Motor neuron (in vitro differentiated cells): ENCODE measurements at regions not wholly inside any gene's neighbourhood (a gene's known extent, or its start where the extent isn't known, plus 50 kb on each side); places are given as distances from the start of the nearest gene placed in this dataset.

ENCODE experiments used
- ATAC-seq, 8 experiments: fragments of 200-7000 bp; cut with Tn5 transposase; replicated peaks in 6 of 8; 2 replicates each; pipeline ENCODE4 v1.8.0; 2021; ENCODE audit warnings: mild to moderate bottlenecking in 8 of 8, moderate library complexity in 8 of 8
- H3K27ac ChIP-seq, 2 donors: fragments of 250-450 bp; sonication (Bioruptor Pico); 2 replicates each; pipeline ENCODE4 v1.9.0; 2021; ENCODE audit warnings: antibody characterized with exemption in 2 of 2, mild to moderate bottlenecking in 2 of 2, moderate library complexity in 1 of 2
- H3K4me1 ChIP-seq, 2 donors: fragments of 250-450 bp; sonication (Bioruptor Pico); replicated peaks in 1 of 2; 2 replicates each; pipeline ENCODE4 v1.6.1; 2021; ENCODE audit warnings: antibody characterized with exemption in 2 of 2, mild to moderate bottlenecking in 2 of 2, moderate library complexity in 1 of 2
- H3K4me3 ChIP-seq, 5 donors: fragments of 250-450 bp; sonication (Bioruptor Pico); 2 replicates each; pipeline ENCODE4 v1.9.0; 2021; ENCODE audit warnings: antibody characterized with exemption in 5 of 5, mild to moderate bottlenecking in 5 of 5, moderate library complexity in 4 of 5
- WGBS, 10 experiments: fragments of 450-650 bp; shearing (Covaris generic); methylation state at CpG; one replicate each; pipeline ENCODE4 v1.0.0; 2022; 5-methylcytosine and 5-hydroxymethylcytosine counted together
- in situ Hi-C, 9 experiments: fragments of 400-800 bp; cut with MboI; loops; one replicate each; pipeline ENCODE4 v1.15.0; 2021; ENCODE audit warnings: low sequenced_read_pairs in 9 of 9, low pct_unique_long_range_greater_than_20kb in 2 of 9; ENCODE audit not compliant: unreplicated experiment in 9 of 9

- Histone ChIP-seq H3K27ac (no peak overlapping the region), H3K4me3 (no peak overlapping the region), H3K4me1 (no peaks in the 10 kb centered on the region)
- in situ Hi-C loops: no loop called here
- ATAC-seq: peak in 4 of 8 experiments; percentile 33 to 92 (median 90)
- 2 to 85% (median 73%) methylated on average over 2 to 14 of the region's 14 CpGs for WGBS, 10 experiments
These were observed 66.5 kb upstream of the GADD45A start for GRCh38 chr1:67618285-67619018.

GRCh38 chr1:67619080-67619479 lies 65.9 kb upstream of the GADD45A start:
- WGBS, 10 experiments: 0 to 100% (median 39%) methylated on average over 1 to 2 of the region's 2 CpGs
- Histone ChIP-seq H3K4me3 (no peak overlapping the region), H3K27ac (no peak overlapping the region), H3K4me1 (no peaks in the 10 kb centered on the region)
- no peak for ATAC-seq
- in situ Hi-C loops: no loop called here

GRCh38 chr1:67623906-67624305 lies 61.1 kb upstream of the GADD45A start:
- no peak overlapping the region for H3K4me3 ChIP-seq
- 40 to 100% (median 94%) methylated on average over 1 to 3 of the region's 3 CpGs; no CpG with 5 or more reads in 5 of the 10 experiments for WGBS, 10 experiments
- no peak overlapping the region for H3K27ac ChIP-seq
- in situ Hi-C loops: no loop called here
- no peaks in the 10 kb centered on the region for H3K4me1 ChIP-seq
- no peak for ATAC-seq

- 67 to 100% (median 93%) methylated on average over 1 to 2 of the region's 2 CpGs; no CpG with 5 or more reads in 2 of the 10 experiments for WGBS, 10 experiments
- Histone ChIP-seq H3K4me3 (no peak overlapping the region), H3K27ac (no peak overlapping the region), H3K4me1 (no peaks in the 10 kb centered on the region)
- in situ Hi-C loops: no loop called here
- no peak for ATAC-seq
These were observed 60.3 kb upstream of the GADD45A start for GRCh38 chr1:67624680-67625079.

- WGBS, 10 experiments: 44 to 100% (median 83%) methylated on average over 1 to 4 of the region's 4 CpGs
- peak in 3 of 8 experiments; percentile 13 to 86 (median 75) for ATAC-seq
- Histone ChIP-seq H3K4me1 (no peaks in the 10 kb centered on the region), H3K4me3 (no peak overlapping the region), H3K27ac (no peak overlapping the region)
- in situ Hi-C loops: no loop called here
These were observed 58.7 kb upstream of the GADD45A start for GRCh38 chr1:67626090-67626860.

- Histone ChIP-seq H3K4me3 (no peak overlapping the region), H3K4me1 (no peaks in the 10 kb centered on the region), H3K27ac (no peak overlapping the region)
- 71 to 100% (median 90%) methylated on average over 1 of the region's 1 CpG; no CpG with 5 or more reads in 2 of the 10 experiments for WGBS, 10 experiments
- in situ Hi-C loops: no loop called here
- ATAC-seq: no peak
These were observed 58.2 kb upstream of the GADD45A start for GRCh38 chr1:67626861-67627235.

- ATAC-seq: no peak
- WGBS, 10 experiments: 80 to 100% (median 94%) methylated on average over 1 to 3 of the region's 3 CpGs; no CpG with 5 or more reads in 1 of the 10 experiments
- H3K27ac ChIP-seq: no peak overlapping the region
- in situ Hi-C loops: no loop called here
- no peaks in the 10 kb centered on the region for H3K4me1 ChIP-seq
- H3K4me3 ChIP-seq: no peak overlapping the region
These were observed 57.7 kb upstream of the GADD45A start for GRCh38 chr1:67627336-67627735.

GRCh38 chr1:67627906-67628305 lies 57.1 kb upstream of the GADD45A start:
- H3K4me1 ChIP-seq: no peaks in the 10 kb centered on the region
- H3K4me3 ChIP-seq: no peak overlapping the region
- ATAC-seq: no peak
- in situ Hi-C loops: no loop called here
- WGBS, 10 experiments: 40 to 84% (median 78%) methylated on average over 1 to 5 of the region's 5 CpGs; no CpG with 5 or more reads in 4 of the 10 experiments
- H3K27ac ChIP-seq: no peak overlapping the region

GRCh38 chr1:67629370-67630075 lies 55.5 kb upstream of the GADD45A start:
- ATAC-seq: no peak
- Histone ChIP-seq H3K4me1 (no peaks in the 10 kb centered on the region), H3K27ac (no peak overlapping the region), H3K4me3 (no peak overlapping the region)
- in situ Hi-C loops: no loop called here
- WGBS, 10 experiments: 50 to 100% (median 100%) methylated on average over 1 of the region's 1 CpG; no CpG with 5 or more reads in 4 of the 10 experiments

GRCh38 chr1:67630438-67631045 lies 54.5 kb upstream of the GADD45A start:
- ATAC-seq: no peak
- H3K27ac ChIP-seq: no peak overlapping the region
- WGBS, 10 experiments: 43 to 100% (median 91%) methylated on average over 1 to 2 of the region's 2 CpGs; no CpG with 5 or more reads in 2 of the 10 experiments
- no peaks in the 10 kb centered on the region for H3K4me1 ChIP-seq
- no peak overlapping the region for H3K4me3 ChIP-seq
- in situ Hi-C loops: no loop called here

GRCh38 chr1:67632356-67632755 lies 52.6 kb upstream of the GADD45A start:
- in situ Hi-C loops: no loop called here
- no peak for ATAC-seq
- 33 to 98% (median 93%) methylated on average over 1 to 6 of the region's 6 CpGs; no CpG with 5 or more reads in 4 of the 10 experiments for WGBS, 10 experiments
- Histone ChIP-seq H3K27ac (no peak overlapping the region), H3K4me3 (no peak overlapping the region), H3K4me1 (no peaks in the 10 kb centered on the region)

GRCh38 chr1:67632811-67633655 lies 52.0 kb upstream of the GADD45A start:
- H3K4me1 ChIP-seq: peaks cover 0 to under 1% of the 10 kb centered on the region in 2 donors
- in situ Hi-C loops: no loop called here
- 59 to 100% (median 78%) methylated on average over 1 to 10 of the region's 10 CpGs for WGBS, 10 experiments
- no peak overlapping the region for H3K4me3 ChIP-seq
- no peak overlapping the region for H3K27ac ChIP-seq
- ATAC-seq: no peak
